Vagina (tissue), 2 donors: ENCODE measurements at regions not wholly inside any gene's neighbourhood (a gene's known extent, or its start where the extent isn't known, plus 50 kb on each side); places are given as distances from the start of the nearest gene placed in this dataset.

Experiments
- CTCF ChIP-seq, 3 experiments: fragments of 450-650 bp in 2 of 3; fragments of 200-600 bp in 1 of 3; sonication (generic) in 1 of 3; IDR thresholded peaks; one replicate each; pipeline ENCODE4 v1.5.1; 2017 to 2019; ENCODE audit warnings: antibody characterized with exemption in 3 of 3, mild to moderate bottlenecking in 2 of 3, moderate library complexity in 2 of 3
- POLR2AphosphoS5 ChIP-seq, 2 donors: sonication (generic); formaldehyde crosslinking; IDR thresholded peaks; one replicate each; pipeline ENCODE4 v1.9.0; 2017; ENCODE audit warnings: antibody characterized with exemption in 2 of 2, mild to moderate bottlenecking in 2 of 2, low read depth in 1 of 2; ENCODE audit not compliant: insufficient read depth in 1 of 2

GRCh38 chr4:18777190-18777930, 755.8 kb upstream of the LCORL start:
- TF ChIP-seq CTCF (IDR thresholded peaks at IDR 0.05) (no peak), POLR2AphosphoS5 (IDR thresholded peaks at IDR 0.05; ENCODE audit: insufficient read depth in 1 of 2, low read depth in 1 of 2) (no peak)
